ENCODE measurements at regions not wholly inside any gene's neighbourhood (a gene's known extent, or its start where the extent isn't known, plus 50 kb on each side); places are given as distances from the start of the nearest gene placed in this dataset.
"Not testable (repeated sequence)": the region's sequence is repeated elsewhere in the genome, so short reads cannot be mapped to it uniquely, and the experiment has no call there.

GRCh38 chr12:59404109-59404650 lies 191.6 kb upstream of the SLC16A7 start:
- DNase-seq: no peak

DNA sequence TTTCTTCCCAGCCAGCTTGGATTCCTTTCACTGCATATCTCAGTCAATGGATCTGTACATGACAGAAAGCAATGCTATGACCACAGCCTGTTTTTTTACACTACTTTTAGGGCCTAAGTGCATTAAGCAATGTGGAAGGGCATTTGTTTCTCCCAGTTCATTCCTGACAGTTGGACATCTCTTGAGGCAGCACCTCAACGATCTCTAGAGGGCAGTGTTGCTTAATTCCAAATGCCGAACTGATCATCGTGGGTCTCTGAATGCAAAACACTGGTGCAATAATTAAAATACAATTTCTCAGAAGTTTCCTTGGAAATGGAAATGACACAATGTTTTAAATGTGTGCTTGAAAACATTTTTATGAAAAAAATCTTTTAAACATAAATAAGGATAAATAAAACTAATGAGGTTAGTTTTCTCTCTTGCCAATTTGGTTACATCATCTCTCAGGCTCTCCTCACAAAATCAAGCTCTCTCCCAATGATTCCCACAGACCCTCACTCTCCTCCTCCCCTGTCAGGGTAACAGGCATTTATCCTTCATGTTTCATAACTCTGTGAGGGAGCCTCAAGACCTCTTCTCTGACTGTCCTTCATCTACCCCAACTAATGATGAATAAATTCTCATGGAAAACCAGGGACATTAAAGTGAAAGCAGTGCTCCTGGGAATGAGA lies 192.4 kb upstream of the SLC16A7 start:
- DNase-seq: no peak

DNA sequence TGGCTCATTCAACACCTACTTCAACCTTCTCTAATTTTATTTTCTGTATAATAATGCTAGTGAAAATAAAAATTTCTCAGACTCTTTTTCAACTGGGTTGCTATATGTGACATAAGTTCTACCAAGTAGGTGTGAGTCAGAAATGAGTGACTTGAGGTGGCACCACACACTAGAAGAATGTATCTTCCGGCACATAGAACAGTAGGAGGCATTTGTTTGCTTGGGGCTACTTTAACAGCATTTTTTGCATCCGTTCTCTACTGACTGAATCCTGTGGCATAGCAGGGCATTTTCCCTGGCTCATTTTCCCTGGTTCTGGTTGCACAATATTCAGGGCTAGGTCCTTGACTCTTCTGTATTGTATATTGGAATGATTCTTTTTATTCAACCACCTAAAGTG lies 194.0 kb upstream of the SLC16A7 start:
- DNase-seq: no peak

DNA sequence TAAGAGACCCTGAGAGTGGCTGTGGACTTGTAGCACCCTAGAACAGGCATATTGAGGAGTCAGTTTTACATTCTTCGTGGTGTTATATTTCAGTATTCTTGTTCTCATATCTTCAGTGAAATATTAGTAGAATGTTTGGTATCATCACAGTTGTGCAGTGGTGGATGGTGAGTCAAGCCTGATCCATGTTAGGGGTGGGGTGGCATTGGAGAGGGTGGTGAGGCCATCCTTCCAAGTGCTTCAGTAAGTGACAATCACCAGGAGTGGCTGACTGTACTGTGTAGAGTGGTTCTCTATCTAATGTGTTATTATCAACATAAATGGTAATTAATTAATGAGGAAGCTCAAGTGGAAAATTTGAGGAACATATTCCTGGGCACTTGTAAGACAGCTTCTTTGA lies 197.7 kb upstream of the SLC16A7 start:
- DNase-seq: no peak

GRCh38 chr12:59396919-59397318 lies 198.9 kb upstream of the SLC16A7 start:
- no peak for DNase-seq

DNA sequence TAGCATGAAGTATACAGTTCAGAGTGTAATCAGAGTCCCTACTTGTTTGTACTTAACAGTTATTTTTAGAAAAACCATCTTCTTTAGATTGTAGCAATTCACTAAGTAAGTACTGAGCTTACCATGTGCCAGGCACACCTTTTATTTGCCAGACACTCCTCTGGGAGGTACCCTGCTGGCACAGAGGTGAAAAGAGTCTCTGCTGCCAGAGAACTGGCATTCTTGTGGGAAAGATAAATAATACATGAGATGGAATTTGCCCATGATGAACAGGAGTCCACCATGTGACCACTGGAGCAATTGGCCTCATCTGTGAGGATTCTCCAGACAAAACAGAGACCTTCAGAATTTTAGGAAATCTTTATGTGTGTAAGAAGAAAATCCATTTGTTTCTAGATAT lies 199.3 kb upstream of the SLC16A7 start:
- no peak for DNase-seq

DNA sequence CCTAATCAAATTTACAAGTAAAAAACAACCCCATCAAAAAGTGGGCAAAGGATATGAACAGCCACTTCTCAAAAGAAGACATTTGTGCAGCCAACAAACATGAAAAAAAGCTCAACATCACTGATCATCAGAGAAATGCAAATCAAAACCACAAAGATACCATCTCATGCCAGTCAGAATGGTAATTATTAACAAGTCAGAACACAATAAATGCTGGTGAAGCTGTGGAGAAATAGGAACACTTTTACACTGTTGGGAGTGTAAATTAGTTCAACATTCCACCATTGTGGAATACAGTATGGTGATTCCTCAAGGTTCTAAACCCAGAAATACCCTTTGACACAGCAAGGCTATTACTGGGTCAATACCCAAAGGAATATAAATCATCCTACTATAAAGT lies 200.5 kb upstream of the SLC16A7 start:
- not testable (repeated sequence) for DNase-seq

DNA sequence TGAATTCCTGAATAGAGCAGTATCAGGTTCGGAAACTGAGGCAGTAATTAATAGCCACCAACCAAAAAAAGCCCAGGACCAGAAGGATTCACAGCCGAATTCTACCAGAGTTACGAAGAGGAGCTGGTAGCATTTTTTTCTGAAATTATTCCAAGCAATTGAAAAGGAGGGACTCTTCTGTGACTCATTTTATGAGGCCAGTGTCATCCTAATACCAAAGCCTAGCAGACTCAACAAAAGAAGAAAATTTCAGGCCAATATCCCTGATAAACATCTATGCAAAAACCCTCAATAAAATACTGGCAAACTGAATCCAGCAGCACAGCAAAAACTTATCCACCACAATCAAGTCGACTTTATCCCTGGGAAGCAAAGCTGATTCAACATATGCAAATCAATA lies 202.3 kb upstream of the SLC16A7 start:
- no peak for DNase-seq

- no peak for DNase-seq
Observed at GRCh38 chr12:59389968-59390576, 205.8 kb upstream of the SLC16A7 start.

DNA sequence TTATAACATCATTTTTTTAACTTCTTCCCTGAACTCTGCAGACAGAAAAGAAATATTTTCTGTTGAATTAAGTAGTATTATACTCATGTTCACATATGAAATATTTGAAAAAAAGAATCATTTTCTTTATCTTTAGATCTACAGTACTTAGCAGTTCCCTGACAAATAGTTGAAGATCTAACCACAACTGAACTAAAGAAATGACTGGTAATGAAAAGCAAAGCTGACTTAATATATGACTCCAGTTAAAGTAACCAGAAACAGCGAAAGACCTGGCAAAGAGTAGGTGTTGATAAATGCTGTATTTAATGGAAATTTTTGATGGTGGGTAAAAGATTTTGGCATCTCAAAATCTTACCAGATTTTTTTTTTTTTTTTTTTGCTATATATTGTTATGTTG lies 207.1 kb upstream of the SLC16A7 start:
- no peak for DNase-seq

- no peak for DNase-seq
Observed at GRCh38 chr12:59388176-59388575, 207.7 kb upstream of the SLC16A7 start.

DNA sequence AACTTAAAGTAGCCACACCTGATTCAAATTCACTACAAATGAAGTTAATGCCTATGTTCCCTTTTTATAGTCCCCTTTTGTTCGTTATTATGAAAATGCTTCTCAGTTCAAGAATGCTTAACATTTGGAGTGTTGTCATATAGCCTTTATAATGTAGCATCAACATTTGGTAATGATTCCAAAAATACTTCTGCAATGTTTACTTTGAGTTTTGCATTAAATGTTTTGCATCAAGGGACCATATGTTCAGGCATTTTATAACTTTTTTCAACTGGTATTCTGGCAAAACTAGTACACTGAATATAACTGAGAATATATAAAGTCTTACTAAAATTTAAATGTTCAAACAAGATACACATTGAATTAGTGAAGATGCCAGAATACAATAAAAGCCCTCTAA lies 209.6 kb upstream of the SLC16A7 start:
- no peak for DNase-seq

- no peak for DNase-seq
Observed at GRCh38 chr12:59383079-59383822, 212.6 kb upstream of the SLC16A7 start.

DNA sequence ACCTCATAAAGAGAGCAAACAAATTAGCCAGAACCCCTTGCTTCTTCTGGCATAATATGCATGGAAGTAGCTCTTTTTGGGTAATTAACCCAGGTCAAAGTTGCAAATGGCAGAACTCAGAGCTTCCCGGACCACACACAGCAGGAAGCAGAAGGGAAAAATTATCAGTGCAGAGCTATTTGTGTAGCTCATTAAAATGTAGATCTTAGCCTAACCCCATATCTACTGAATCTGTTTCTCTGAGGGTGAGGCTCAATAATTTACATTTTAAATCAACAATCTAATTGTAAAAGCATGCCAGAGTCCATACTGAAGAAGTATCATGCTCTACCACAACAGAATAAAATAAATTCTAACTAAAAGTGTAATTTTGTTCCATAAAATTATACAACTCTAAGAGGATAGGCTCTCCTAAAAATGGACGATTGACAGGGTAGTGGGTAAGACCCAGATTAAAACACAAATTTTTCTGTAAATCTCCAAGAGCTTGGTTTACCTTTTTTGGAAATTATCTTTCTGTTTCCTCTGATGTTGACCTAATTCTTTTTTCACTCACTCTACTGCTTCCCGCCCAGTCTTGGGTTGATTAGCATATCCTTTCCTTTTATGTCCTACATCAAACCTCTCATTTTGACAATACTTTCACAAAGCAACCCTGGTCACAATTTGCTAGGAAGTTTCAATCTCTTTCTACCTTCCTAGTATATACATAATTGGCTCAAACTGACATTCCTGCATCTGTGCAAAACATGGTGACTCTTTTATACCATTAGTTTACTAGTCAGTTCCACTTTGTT lies 213.3 kb upstream of the SLC16A7 start:
- no peak for DNase-seq

DNA sequence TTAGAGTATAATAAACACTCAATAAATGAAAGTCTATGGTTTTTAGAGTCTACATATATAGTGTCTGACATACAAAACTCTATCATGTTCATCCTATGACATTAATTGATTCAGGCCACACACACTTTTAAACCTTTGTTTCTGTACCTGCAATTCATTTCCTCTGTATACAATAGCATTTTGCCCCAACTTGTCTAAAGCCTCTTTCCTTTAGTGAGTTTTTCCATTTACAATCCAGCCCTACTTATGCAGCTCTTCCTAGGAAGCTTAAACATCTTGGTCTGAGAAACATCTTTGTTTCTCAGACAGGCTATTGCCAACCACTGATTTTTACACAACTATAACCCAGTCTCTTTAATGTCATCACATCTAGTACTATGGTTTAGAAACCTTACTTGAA lies 214.7 kb upstream of the SLC16A7 start:
- DNase-seq: no peak

GRCh38 chr12:59375633-59376032 lies 220.2 kb upstream of the SLC16A7 start:
- no peak for DNase-seq

DNA sequence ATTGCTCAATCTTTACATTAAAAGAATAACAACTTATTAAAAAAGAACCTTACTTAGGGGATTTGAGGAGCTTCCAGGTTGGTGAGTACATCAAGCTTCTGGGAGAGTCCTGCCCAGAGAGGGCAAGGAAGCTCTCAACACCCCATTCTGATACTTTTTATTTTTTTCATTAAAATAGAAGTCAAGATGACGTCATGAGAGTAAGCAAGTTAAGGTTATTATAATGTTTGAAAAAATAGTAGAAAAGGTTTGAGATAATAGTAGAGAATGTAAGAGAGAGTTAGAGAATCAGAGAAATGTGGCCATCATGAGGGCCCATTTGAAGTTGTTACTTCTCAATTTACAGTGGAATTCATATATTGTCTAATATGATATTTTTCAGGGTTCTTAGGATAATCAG lies 221.0 kb upstream of the SLC16A7 start:
- no peak for DNase-seq

- DNase-seq: no peak
Observed at GRCh38 chr12:59372956-59373355, 222.9 kb upstream of the SLC16A7 start.

- DNase-seq: no peak
Observed at GRCh38 chr12:59370933-59371332, 224.9 kb upstream of the SLC16A7 start.

DNA sequence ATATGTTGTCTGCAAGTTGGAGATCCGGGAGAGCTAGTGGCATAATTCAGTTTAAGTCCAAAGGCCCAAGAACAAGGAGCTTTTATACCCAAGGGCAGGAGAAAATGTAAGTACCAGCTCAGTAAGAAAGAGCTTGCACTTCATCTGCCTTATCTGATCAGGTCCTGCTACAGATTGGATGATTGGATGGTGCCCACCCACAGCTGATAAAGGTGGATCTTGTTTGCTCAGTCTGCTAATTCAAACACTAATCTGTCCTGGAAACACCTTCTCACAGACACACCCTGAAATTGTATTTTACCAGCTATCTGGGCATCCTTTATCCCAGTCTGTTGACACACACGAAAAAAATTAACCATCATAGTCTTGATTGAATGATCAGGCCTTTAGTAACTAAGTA lies 230.7 kb upstream of the SLC16A7 start:
- no peak for DNase-seq

DNA sequence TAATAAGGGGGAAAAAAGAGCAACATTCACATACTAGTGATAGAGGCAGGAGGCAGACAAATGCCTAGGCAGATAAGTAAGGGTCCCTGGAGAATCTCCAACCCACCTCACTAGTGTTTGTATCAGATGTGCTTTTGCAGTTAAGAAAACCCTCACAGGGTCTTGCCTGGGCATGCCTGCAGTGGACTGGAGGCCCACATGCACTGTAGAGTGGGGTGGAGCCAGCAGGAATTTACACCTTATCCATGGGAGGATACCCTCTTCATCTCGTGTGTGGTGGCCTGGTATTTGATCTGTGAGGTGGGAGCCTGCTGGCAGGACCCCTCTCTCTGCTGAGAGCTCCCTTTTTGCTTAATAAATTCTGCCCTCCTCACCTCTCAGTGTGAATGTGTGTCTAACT lies 238.0 kb upstream of the SLC16A7 start:
- no peak for DNase-seq

DNA sequence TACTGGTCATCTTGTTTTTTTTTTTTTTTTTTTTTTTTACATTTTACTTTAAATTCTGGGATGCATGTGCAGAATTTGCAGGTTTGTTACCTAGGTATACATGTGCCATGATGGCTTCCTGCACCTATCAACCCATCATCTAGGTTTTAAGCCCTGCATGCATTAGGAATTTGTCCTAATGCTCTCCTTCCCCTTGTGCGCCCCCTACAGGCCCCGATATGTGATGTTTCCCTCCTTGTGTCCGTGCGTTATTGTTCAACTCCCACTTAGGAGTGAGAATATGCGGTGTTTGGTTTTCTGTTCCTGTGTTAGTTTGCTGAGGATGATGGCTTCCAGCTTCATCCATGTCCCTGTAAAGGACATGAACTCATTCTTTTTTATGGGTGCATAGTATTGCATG lies 249.6 kb upstream of the SLC16A7 start:
- not testable (repeated sequence) for DNase-seq

GRCh38 chr12:59345406-59345805 lies 250.4 kb upstream of the SLC16A7 start:
- DNase-seq: no peak
